ENCODE measurements at regions not wholly inside any gene's neighbourhood (a gene's known extent, or its start where the extent isn't known, plus 50 kb on each side); places are given as distances from the start of the nearest gene placed in this dataset.

GRCh38 chr2:192535956-192536921 lies 341.5 kb upstream of the TMEFF2 start:
- Histone ChIP-seq H3K4me2 (replicated peaks; ENCODE audit: low read depth, low read length, poor library complexity, severe bottlenecking) (no peak overlapping the region), H3K4me3 (ENCODE audit: control extremely low read depth in 1 of 5, extremely low read depth in 1 of 5, insufficient read depth in 1 of 5, low read depth in 2 of 5, low read length in 4 of 5) (no peak overlapping the region), H2AFZ (ENCODE audit: insufficient read depth, low read depth, low read length, poor library complexity, severe bottlenecking) (no peak overlapping the region), H3K79me2 (ENCODE audit: control insufficient read depth, insufficient read depth, low read length) (no peaks in the 10 kb centered on the region), H3K36me3 (replicated peaks in 1 of 2; ENCODE audit: control extremely low read depth in 1 of 2, control insufficient read depth in 1 of 2, extremely low read depth in 1 of 2, insufficient read depth in 2 of 2, low read length in 1 of 2) (no peaks in the 10 kb centered on the region), H3K9ac (ENCODE audit: low read length) (no peak overlapping the region), H3K27me3 (replicated peaks in 1 of 4; ENCODE audit: control extremely low read depth in 1 of 4, control insufficient read depth in 3 of 4, insufficient read depth in 4 of 4, low read length in 3 of 4) (no peaks in the 10 kb centered on the region), H3K9me3 (ENCODE audit: control extremely low read depth in 1 of 3, control insufficient read depth in 2 of 3, insufficient read depth in 1 of 3, low read length in 2 of 3) (no peaks in the 10 kb centered on the region), H3K4me1 (ENCODE audit: control insufficient read depth in 2 of 2, insufficient read depth in 2 of 2, low read length in 2 of 2) (no peaks in the 10 kb centered on the region), H4K20me1 (ENCODE audit: control insufficient read depth, insufficient read depth, low read length, poor library complexity, severe bottlenecking) (no peaks in the 10 kb centered on the region), H3K27ac (ENCODE audit: low read length in 2 of 2) (no peak overlapping the region)
- TF ChIP-seq CTCF (IDR thresholded peaks at IDR 0.05) (no peak), EZH2 (IDR thresholded peaks at IDR 0.05; ENCODE audit: borderline replicate concordance, insufficient read depth, low read depth, low read length, poor library complexity, severe bottlenecking) (no peak)
- H3K4me3 Mint-ChIP-seq, result no peak overlapping the region
- no peaks in the 10 kb centered on the region for H3K4me1 Mint-ChIP-seq
- CTCF ChIA-PET, result interaction anchor here (0.6 kb wide), 1 partner anchor 17 kb away, joined by 3 read pairs; no protein-coding TSS in a partner anchor
- POLR2A ChIA-PET, result no interaction called here
- H3K27me3 Mint-ChIP-seq, result no peaks in the 10 kb centered on the region
- ATAC-seq (ENCODE audit: low read depth) (no peak), DNase-seq (no peak)
- no peak overlapping the region for H3K27ac Mint-ChIP-seq
- WGBS (ENCODE audit: insufficient coverage), result no CpG with 5 or more reads among the region's 3 CpGs
- no peaks in the 10 kb centered on the region for H3K9me3 Mint-ChIP-seq (ENCODE audit: insufficient read depth)
- intact Hi-C loops (cut with micrococcal nuclease), result no loop called here

GRCh38 chr2:192534072-192534471 lies 339.3 kb upstream of the TMEFF2 start:
- 100% methylated on average over 1 of the region's 3 CpGs for WGBS (ENCODE audit: insufficient coverage)
- Histone ChIP-seq H3K9me3 (ENCODE audit: control extremely low read depth in 1 of 3, control insufficient read depth in 2 of 3, insufficient read depth in 1 of 3, low read length in 2 of 3) (no peaks in the 10 kb centered on the region), H3K4me2 (replicated peaks; ENCODE audit: low read depth, low read length, poor library complexity, severe bottlenecking) (no peak overlapping the region), H3K9ac (ENCODE audit: low read length) (no peak overlapping the region), H3K27me3 (replicated peaks in 1 of 4; ENCODE audit: control extremely low read depth in 1 of 4, control insufficient read depth in 3 of 4, insufficient read depth in 4 of 4, low read length in 3 of 4) (no peaks in the 10 kb centered on the region), H3K4me1 (ENCODE audit: control insufficient read depth in 2 of 2, insufficient read depth in 2 of 2, low read length in 2 of 2) (no peaks in the 10 kb centered on the region), H3K36me3 (replicated peaks in 1 of 2; ENCODE audit: control extremely low read depth in 1 of 2, control insufficient read depth in 1 of 2, extremely low read depth in 1 of 2, insufficient read depth in 2 of 2, low read length in 1 of 2) (no peaks in the 10 kb centered on the region), H2AFZ (ENCODE audit: insufficient read depth, low read depth, low read length, poor library complexity, severe bottlenecking) (no peak overlapping the region), H3K4me3 (ENCODE audit: control extremely low read depth in 1 of 5, extremely low read depth in 1 of 5, insufficient read depth in 1 of 5, low read depth in 2 of 5, low read length in 4 of 5) (no peak overlapping the region), H4K20me1 (ENCODE audit: control insufficient read depth, insufficient read depth, low read length, poor library complexity, severe bottlenecking) (no peaks in the 10 kb centered on the region), H3K79me2 (ENCODE audit: control insufficient read depth, insufficient read depth, low read length) (no peaks in the 10 kb centered on the region), H3K27ac (ENCODE audit: low read length in 2 of 2) (no peak overlapping the region)
- H3K27me3 Mint-ChIP-seq, result no peaks in the 10 kb centered on the region
- intact Hi-C loops (cut with micrococcal nuclease), result no loop called here
- DNase-seq (no peak), ATAC-seq (ENCODE audit: low read depth) (no peak)
- H3K9me3 Mint-ChIP-seq (ENCODE audit: insufficient read depth), result no peaks in the 10 kb centered on the region
- no peak overlapping the region for H3K27ac Mint-ChIP-seq
- H3K4me1 Mint-ChIP-seq, result no peaks in the 10 kb centered on the region
- no peak overlapping the region for H3K4me3 Mint-ChIP-seq
- POLR2A ChIA-PET, result no interaction called here
- TF ChIP-seq CTCF (IDR thresholded peaks at IDR 0.05), result no peak
- TF ChIP-seq EZH2 (IDR thresholded peaks at IDR 0.05; ENCODE audit: borderline replicate concordance, insufficient read depth, low read depth, low read length, poor library complexity, severe bottlenecking), result no peak
- CTCF ChIA-PET, result no interaction called here

Measured in B cell (primary cell).